OCI-LY1 (cell line): ENCODE measurements at regions not wholly inside any gene's neighbourhood (a gene's known extent, or its start where the extent isn't known, plus 50 kb on each side); places are given as distances from the start of the nearest gene placed in this dataset.

Experiments
- CTCF ChIP-seq: fragments of 200-600 bp; sonication (generic), shearing (Covaris generic); IDR thresholded peaks from 2 replicates; pipeline ENCODE4 v1.5.1; 2017; ENCODE audit warnings: mild to moderate bottlenecking, antibody characterized with exemption, low read length, moderate library complexity, mixed read lengths
- EZH2 ChIP-seq: fragments of 200-600 bp; sonication (generic), shearing (Covaris generic); IDR thresholded peaks from 2 replicates; pipeline ENCODE4 v1.8.0; 2017; ENCODE audit warnings: borderline replicate concordance, mixed run types, mild to moderate bottlenecking, antibody characterized with exemption, low read length, moderate library complexity, mixed read lengths

GRCh38 chr13:95457294-95457693 lies 95.2 kb upstream of the CLDN10 start:
- TF ChIP-seq EZH2 (no peak), CTCF (no peak)
